GM13976 (cell line): ENCODE measurements at regions not wholly inside any gene's neighbourhood (a gene's known extent, or its start where the extent isn't known, plus 50 kb on each side); places are given as distances from the start of the nearest gene placed in this dataset.

ENCODE experiments used
- DNase-seq: peaks from one replicate; pipeline ENCODE4 v3.0.0; 2012; ENCODE audit warnings: low spot score
- CTCF ChIP-seq: IDR thresholded peaks from 2 replicates; pipeline ENCODE4 v1.5.1; 2012; ENCODE audit warnings: borderline replicate concordance, mild to moderate bottlenecking; ENCODE audit not compliant: insufficient read depth; ENCODE audit errors: extremely low read depth, missing control alignments, control extremely low read depth
- in situ Hi-C: fragments of 300-500 bp; cut with MboI; formaldehyde crosslinking; loops from one replicate; pipeline ENCODE4 v1.12.0; 2022; ENCODE audit warnings: low sequenced_read_pairs, mixed read lengths, inconsistent platforms; ENCODE audit not compliant: unreplicated experiment

GRCh38 chr3:66098436-66098835, 59.7 kb upstream of the MAGI1 start:
- DNase-seq = no peak
- in situ Hi-C loops = no loop called here

GRCh38 chr3:66097647-66098046, 58.9 kb upstream of the MAGI1 start:
- in situ Hi-C loops = no loop called here
- no peak for TF ChIP-seq CTCF
- no peak for DNase-seq

More at GRCh38 chr3:66098436-66098835, 59.7 kb upstream of the MAGI1 start:
- TF ChIP-seq CTCF = no peak

- in situ Hi-C loops = no loop called here
- DNase-seq = no peak
- no peak for TF ChIP-seq CTCF
These were observed 56.7 kb upstream of the MAGI1 start for GRCh38 chr3:66095295-66096001.

GRCh38 chr3:66093981-66094380, 55.3 kb upstream of the MAGI1 start:
- DNase-seq = no peak
- in situ Hi-C loops = no loop called here
- TF ChIP-seq CTCF = no peak

GRCh38 chr3:66092175-66092995, 53.7 kb upstream of the MAGI1 start:
- no peak for DNase-seq
- in situ Hi-C loops = no loop called here
- no peak for TF ChIP-seq CTCF
